ENCODE measurements at regions not wholly inside any gene's neighbourhood (a gene's known extent, or its start where the extent isn't known, plus 50 kb on each side); places are given as distances from the start of the nearest gene placed in this dataset.

DNA sequence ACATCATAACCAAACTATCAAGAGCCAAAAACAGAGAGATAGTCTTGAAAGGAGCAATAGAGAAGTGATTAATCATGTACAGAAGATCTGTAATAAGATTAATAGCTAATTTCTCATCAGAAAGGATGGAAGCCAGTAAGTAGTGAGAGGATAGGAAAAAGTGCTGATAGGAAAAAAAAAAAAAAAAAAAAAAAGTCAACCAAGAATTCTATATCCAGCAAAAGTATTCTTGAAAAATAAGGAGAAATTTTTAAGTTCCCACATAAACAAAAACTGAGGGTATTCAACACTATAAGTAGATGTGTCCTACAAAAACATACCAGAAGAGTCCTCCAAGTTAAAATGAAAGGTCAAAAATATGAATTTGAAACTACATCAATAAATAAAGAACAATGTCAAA lies 218.7 kb upstream of the GPC6 start:
- Histone ChIP-seq H3K4ac (ENCODE audit: low read depth, low read length) (no peak overlapping the region), H3K9me1 (ENCODE audit: insufficient read depth, low read length) (no peaks in the 10 kb centered on the region), H3K4me1 (ENCODE audit: control insufficient read depth, insufficient read depth, low read length) (no peaks in the 10 kb centered on the region), H2BK5ac (ENCODE audit: low read depth, low read length, poor library complexity, severe bottlenecking) (no peak overlapping the region), H4K8ac (ENCODE audit: low read depth in 2 of 2, low read length in 2 of 2) (no peak overlapping the region), H3K56ac (ENCODE audit: extremely low read depth, insufficient read depth, low read length) (no peak overlapping the region), H3K27me3 (ENCODE audit: control insufficient read depth, insufficient read depth, low read length) (no peaks in the 10 kb centered on the region), H3K18ac (ENCODE audit: low read depth, low read length) (no peak overlapping the region), H2AFZ (replicated peaks; ENCODE audit: low read length, poor library complexity) (no peak overlapping the region), H3K23ac (ENCODE audit: low read depth, low read length) (no peak overlapping the region), H3K36me3 (ENCODE audit: control insufficient read depth, insufficient read depth, low read length) (no peaks in the 10 kb centered on the region), H2BK20ac (ENCODE audit: low read depth, low read length) (no peak overlapping the region), H4K20me1 (ENCODE audit: insufficient read depth, low read length) (no peaks in the 10 kb centered on the region), H2AK5ac (ENCODE audit: low read depth, low read length) (no peak overlapping the region), H2BK15ac (ENCODE audit: low read depth, low read length) (no peak overlapping the region), H3K9me3 (ENCODE audit: control insufficient read depth, insufficient read depth, low read length) (peaks cover 3% of the 10 kb centered on the region; the same call in 1 of the 2 replicates), H2AK9ac (replicated peaks; ENCODE audit: low read depth, low read length, poor library complexity) (no peak overlapping the region), H3K14ac (replicated peaks; ENCODE audit: low read depth, low read length) (no peak overlapping the region), H3K27ac (ENCODE audit: insufficient read depth, low read length) (no peak overlapping the region), H4K5ac (ENCODE audit: low read depth, low read length) (no peak overlapping the region), H3K79me1 (ENCODE audit: low read depth in 1 of 2, low read length in 2 of 2) (no peaks in the 10 kb centered on the region), H3K9ac (ENCODE audit: low read depth, low read length) (no peak overlapping the region), H3K4me2 (ENCODE audit: low read depth, low read length) (no peak overlapping the region), H3K4me3 (ENCODE audit: insufficient read depth, low read depth, low read length) (no peak overlapping the region), H4K91ac (ENCODE audit: insufficient read depth, low read depth, low read length) (no peak overlapping the region), H2BK120ac (ENCODE audit: low read depth, low read length) (no peak overlapping the region)
- DNase-seq (no peak), ATAC-seq (ENCODE audit: low read depth) (no peak)
- CTCF ChIA-PET: no interaction called here
- intact Hi-C loops (cut with micrococcal nuclease): no loop called here
- no peak for TF ChIP-seq RFX5 (IDR thresholded peaks at IDR 0.05; ENCODE audit: low read depth, low read length)
- TF ChIP-seq RCOR1 (IDR thresholded peaks at IDR 0.05; ENCODE audit: insufficient replicate concordance, low read length): no peak
- TF ChIP-seq SMC3 (IDR thresholded peaks at IDR 0.05; ENCODE audit: low read depth, low read length): no peak
- TF ChIP-seq POLR2A (IDR thresholded peaks at IDR 0.05; ENCODE audit: low read depth, low read length): no peak
- no peak for TF ChIP-seq NFE2L2 (IDR thresholded peaks at IDR 0.05; ENCODE audit: low read depth, low read length)
- no peak for TF ChIP-seq MXI1 (IDR thresholded peaks at IDR 0.05; ENCODE audit: borderline replicate concordance, low read depth, low read length)
- TF ChIP-seq RAD21 (IDR thresholded peaks at IDR 0.05; ENCODE audit: low read length): no peak
- TF ChIP-seq USF2 (IDR thresholded peaks at IDR 0.05; ENCODE audit: low read depth, low read length): no peak
- TF ChIP-seq CEBPB (IDR thresholded peaks at IDR 0.05; ENCODE audit: low read depth, low read length): no peak
- no peak for TF ChIP-seq MAFK (IDR thresholded peaks at IDR 0.05; ENCODE audit: low read depth, low read length)
- POLR2A ChIA-PET (ENCODE audit: unreplicated experiment): no interaction called here
- BruUV-seq (replicated peaks): no TSS peak
- dilution Hi-C loops (cut with HindIII; ENCODE audit: low sequenced_read_pairs, unreplicated experiment): no loop called here
- in situ Hi-C loops (cut with MboI; ENCODE audit: low sequenced_read_pairs): no loop called here
